NCI-H526 (cell line): ENCODE measurements at regions not wholly inside any gene's neighbourhood (a gene's known extent, or its start where the extent isn't known, plus 50 kb on each side); places are given as distances from the start of the nearest gene placed in this dataset.
"Not testable (repeated sequence)": the region's sequence is repeated elsewhere in the genome, so short reads cannot be mapped to it uniquely, and the experiment has no call there.

Experiments
- DNase-seq, 2 experiments: peaks; one replicate each; lab custom pipeline; 2025; lab: John Stamatoyannopoulos, UW

DNA sequence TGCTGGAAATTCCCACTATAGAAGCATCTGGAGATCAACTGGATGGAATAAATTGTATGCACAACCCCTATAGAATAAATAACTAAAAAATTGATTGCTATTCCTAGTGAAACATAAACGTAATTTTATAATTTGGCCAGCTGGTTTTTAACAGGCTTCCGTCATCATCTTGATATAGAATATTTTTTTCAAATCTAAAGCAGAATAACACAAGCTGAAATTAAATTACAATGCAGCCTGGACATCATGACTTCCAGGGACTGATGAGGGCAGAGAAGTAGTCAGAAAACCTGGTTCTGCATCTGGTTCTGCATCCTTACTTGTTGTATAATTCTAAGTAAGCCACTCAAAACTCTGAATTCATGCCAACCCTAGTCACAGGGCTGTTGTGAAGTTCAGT is 146.1 kb downstream of the MEX3B start:
- no peak for DNase-seq

DNA sequence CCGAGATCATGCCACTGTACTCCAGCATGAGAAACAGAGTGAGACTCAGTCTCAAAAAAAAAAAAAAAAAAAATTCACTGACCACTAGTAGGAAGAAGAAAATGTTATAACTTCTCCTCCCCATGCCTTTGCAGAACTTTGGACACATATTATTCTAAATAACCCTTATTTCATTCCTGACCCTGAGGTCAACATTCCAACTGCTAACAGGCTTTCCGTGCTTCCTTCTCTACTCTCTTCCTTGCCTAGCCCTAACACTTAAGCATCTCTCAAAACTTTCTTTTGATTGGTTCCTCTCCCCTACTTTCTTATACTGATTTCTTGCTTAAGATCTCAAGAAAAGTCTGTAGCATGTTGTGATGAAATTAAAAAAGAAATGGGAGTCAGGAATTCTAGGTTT is 146.8 kb downstream of the MEX3B start:
- DNase-seq: no peak

DNA sequence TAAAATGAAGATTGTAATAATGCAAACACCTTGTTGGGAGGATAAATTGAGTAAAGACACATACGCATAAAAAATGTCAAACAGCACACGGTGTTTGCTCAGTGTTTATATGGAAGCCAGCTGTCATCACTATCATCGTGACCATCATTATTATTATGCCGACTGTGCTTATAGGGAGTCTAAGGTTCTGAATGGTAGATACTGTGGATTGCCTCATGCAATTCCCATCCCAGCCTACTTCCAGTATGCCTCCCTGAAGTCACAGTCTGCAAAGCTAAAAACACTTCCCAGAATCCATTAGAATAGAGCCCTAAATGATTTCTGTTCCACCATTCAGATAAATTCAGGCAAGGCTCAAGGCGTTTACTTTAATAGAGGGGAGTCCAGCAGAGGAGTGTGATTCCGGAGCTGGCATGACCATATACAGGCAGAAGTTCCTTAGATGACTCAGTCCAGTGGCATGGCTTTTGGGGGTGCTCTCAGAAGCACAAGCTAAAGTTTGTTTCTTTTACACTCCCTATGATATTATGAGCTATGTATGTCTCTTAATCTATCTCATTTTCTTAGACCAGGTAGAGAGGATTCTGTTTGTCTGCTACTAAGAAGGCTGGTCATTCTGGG is 148.7 kb downstream of the MEX3B start:
- no peak for DNase-seq

DNA sequence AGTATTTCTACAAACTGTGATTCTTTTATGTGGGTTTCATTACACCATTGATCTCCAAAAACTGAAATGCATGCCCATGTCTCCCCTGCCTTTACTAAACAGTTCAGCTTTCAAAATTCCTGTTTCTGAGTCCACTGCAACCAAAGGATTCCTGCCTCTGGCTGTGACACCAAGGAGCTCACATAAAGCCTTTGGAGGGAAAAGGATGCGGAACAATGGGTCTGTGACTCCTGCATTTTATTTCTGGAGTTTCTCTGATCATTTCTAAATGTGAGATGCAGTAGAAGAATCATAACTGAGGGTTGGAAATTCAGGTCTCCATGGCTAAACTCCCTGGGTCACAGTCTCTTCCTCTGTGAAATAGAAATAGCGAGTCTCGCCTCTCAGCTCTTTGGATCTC is 149.5 kb downstream of the MEX3B start:
- no peak for DNase-seq

DNA sequence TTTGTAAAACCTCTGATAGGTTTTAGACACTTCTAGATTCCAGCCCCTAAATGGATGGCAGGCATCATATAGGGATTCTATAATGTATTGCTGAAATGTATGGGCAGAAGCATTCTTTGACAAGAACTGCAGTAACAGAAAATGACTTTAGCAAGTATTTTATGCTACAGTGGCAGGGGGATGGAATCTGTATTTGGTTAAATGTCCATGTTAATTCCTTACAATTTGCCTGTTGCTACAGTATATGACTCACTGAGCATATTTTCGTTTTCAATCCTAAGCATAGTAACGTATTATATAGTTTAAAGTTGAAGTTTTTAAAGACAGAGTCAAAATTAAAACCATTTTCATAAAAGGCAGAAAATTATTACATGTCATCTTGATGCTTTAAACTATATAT is 150.1 kb downstream of the MEX3B start:
- no peak for DNase-seq

DNA sequence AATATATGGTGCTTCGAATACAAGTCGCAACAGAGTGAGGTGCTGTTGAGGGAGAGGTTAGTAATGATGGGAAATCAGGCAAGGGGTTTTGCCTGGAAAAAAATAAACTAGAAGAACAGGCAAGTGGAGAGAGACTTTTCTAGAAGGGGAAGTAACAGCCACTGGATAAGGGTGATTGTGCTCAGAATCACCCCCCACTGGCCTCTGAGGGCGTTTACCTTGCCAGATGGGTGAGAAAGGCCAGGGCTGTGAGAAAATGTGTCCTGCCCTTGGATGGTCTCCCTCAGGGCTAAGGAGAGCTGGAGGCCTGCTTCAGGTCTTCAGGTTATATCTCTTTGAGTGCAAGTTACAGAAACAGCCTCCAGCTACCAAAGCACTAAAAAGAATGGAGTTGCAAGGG is 151.8 kb downstream of the MEX3B start:
- no peak for DNase-seq

DNA sequence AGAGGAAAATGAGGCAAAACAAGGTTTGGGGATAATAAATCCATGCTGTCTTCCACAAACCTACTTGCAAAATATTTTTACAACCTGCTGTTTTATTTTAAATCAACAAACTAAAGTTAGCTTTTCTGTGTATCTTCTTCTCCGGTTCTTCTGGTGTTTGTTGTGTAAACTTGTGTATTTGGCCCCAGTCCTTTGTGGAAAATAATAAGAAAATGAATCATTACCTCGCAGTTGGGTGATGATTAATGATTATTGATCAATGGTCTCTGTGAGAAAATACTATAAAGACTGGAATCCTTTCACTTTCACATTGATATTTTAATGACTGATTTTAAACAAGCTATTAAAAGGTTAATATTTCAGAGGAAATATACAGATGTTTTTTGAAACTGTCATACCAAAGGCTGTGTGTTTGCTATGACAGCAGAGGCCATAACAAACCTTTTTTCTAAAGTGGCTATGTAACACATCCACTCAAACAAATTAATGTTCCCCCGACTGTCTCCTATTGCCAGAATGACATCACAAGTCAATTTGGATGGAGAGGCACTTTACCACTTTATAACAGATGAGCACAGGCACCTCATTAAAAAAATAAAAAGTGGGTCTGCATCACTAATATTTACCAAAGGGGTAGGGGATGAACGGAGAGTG is 152.5 kb downstream of the MEX3B start:
- no peak for DNase-seq

DNA sequence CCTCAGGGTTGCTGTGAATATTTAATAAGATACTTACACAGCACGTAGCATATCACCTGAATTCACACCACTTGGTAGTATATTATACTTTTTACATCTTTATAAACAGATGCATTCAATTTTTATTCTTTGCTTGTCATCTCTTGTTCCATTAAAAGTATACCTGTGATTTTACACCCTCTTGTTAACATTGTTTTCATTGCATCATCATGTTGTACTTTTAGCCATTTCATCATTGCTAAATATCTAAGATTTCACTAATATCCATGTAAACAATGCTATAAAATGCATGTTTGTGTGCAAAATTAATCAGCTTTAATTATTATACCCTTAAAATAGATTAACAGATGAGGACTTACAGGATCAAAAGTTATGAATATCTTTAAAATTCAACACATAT is 155.3 kb downstream of the MEX3B start:
- DNase-seq: no peak

DNA sequence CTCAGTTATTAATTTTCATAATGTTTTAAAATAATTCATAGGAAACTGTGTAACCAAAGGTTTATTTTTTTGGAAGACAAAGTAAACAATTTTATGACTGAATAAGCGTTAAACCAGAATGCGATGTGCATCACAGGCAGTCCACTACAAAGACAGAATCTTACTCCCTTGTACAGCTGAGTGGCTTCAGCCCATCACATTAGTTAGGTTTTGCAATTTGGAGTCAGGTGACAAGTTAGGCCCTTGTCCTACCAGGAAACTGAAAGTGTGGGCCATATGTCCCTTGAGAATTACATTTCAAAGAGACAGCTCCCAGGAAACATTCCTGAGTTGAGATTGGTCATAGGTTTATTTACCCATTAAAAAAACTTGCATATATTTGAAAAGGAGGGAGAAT is 156.3 kb downstream of the MEX3B start:
- DNase-seq: no peak

DNA sequence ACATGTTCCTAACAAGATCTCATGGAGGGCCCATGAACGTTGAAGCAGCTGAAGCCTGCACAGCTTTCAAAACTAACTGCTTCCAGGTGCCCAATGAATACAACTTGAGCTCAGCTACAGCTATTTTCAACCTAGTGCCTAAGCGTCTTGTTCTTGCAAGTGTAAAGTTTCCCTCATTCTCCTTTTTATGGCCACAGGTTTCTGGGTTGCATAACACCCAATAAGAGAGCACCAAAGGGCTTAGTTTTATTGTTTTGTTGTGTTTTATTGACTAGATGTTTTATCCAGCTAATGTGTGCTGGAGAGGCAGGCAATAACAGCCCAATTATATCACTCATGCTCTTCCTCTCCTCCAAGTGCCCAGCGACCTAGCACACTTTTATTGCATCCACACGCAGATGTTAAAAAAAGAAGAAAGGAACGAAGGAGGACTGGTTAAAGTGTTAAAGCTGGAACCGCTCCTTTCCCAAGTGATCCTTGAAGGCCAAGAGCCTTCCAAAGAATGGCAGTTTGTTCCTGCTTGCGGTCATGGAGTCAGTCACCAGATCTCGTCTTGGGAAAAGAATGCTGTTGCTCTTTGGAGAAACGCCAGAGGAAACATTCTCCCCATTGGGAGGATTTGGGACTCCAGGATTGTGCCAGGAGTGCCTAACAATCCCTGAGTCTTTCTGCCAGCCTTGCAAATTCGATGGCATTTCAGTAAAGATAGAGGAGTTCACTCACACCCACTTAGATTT is 156.9 kb downstream of the MEX3B start:
- DNase-seq: no peak

DNA sequence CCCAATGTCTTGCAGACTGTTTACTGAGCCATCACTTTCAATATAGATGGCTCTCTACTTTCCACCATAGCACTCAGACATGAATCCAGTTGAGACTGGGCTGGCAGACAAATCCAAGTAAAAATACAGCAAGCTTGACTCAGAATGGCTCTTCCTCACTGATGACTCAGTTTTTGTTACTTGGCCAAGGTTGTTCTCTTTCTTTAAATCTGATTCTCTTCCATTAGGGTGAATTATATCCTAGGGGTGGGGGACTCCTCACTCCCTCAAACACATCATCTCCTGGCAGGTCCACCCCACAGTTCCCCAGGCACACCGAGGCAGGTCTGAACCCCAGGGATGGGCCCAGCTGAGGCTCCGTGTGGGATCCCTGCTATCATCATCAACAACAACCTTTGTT is 157.9 kb downstream of the MEX3B start:
- no peak for DNase-seq

DNA sequence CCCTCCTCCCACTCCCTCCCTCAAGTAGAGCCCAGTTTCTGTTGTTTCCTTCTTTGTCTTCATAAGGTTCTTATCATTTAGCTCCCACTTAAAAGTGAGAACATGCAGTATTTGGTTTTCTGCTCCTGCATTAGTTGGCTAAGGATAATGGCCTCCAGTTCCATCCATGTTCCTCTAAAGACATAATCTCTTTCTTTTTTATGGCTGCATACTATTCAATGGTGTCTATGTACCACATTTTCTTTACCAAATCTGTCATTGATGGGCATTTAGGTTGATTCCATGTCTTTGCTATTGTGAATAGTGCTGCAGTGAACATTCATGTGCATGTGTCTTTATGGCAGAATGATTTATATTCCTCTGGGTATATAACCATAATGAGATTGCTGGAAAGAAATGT is 158.6 kb downstream of the MEX3B start:
- DNase-seq: not testable (repeated sequence)

DNA sequence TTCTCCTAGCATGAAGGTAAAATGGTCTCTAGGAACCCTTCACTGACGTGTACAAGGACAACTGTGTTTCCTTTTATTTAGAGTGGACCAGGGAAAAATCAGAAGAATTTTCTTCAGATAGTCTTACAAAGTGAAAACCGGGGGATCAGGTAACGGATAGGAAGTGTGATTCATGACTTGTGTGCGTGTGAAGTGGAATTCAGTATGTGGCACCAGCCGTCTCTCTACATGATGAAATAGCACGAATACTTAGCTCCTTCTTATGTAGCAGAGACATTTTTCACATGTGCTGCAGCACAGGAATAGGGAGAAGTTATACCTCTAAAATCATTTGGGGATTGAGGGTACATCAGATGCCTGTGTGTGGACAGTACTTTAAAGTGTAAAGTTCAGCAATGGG is 159.2 kb downstream of the MEX3B start:
- no peak for DNase-seq

DNA sequence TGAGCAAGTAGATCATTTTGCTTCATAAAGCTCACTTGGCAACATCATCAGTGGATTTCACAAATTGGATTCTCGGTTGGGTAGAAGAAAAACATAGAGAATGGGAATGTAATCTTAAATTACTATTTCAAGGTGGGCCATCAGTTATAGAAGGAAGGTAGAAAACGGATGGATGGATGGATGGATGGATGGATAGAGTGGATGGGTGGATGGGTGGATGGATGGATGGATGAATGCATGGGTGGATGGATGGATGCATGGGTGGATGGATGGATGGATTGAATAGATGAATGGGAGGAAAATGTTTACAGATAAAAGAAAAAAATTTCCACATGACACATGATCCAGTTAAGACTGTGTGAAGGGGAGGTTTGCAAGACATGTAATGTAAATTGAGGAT is 159.7 kb downstream of the MEX3B start:
- no peak for DNase-seq

DNA sequence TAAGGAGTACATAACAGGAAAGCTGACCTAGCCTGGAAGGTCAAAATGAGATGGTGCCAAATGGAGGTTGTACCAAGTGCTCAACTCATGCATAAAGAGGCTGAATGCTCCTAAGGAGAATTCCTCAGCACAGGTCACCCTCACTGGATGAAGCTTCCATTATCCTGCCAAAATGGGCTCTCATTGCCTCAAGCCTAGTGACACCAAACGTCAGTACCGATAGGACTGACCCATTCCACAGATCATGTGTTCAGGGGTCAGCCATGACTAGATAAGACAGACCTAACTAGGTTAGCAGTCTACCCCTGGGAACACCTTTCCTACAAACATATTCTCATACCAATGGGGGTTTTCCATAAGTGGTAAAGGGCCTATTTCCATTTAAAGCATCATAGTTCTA is 160.7 kb downstream of the MEX3B start:
- no peak for DNase-seq

DNA sequence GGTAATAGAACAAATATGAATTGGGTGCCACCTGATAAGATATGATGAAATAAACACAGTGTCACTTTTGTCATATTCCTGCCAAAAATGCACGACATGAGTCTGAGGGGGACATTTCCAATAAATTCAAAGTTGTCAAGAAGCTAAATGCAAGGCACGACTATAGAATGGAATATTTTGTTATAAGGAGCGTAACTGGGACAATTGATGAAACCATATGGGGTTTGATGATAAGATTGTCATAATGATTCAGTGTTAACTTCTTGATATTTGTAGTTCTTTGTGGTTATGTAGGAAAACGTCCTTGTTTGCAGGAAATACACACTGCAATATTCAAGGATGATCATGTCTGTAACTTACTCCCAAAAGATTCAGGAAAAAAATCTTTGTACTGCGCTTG is 163.3 kb downstream of the MEX3B start:
- no peak for DNase-seq

DNA sequence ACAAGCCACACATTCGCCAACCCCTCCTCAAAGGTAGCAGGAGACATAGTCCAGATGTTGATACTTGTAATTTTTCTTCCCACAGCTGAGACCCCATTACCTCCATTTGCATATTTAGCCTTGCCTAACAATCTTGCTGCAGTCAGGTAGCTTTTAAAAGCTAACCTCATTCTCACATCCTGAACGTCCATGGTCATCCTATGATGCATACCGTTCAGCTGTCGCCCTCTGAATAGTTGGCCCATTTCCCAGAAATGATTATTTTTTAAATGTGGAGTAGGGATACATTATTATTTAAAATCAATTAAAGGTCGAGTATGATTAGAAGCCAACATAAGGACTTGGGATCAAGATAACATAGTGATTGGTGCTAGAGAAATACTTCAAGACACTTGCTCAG is 165.0 kb downstream of the MEX3B start:
- DNase-seq: no peak

DNA sequence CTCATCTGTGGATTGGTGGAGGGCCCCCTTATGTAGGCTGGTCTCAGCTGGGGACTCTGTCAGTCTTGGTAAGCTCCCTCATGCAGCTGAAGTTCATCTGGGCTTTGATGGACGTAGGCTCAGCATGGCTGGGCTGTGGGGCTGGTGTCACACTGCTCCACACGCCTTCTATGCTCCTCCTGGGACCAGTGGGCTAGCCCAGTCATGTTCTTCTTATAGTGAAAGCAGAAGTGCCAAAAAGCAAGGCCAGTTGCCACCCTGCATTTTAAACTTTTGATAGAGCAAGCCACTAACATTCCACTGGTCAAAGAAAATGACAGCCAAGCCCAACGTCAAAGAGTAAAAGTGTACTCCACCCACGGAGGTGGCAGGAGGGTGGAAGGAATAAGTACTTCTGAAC is 165.5 kb downstream of the MEX3B start:
- no peak for DNase-seq

DNA sequence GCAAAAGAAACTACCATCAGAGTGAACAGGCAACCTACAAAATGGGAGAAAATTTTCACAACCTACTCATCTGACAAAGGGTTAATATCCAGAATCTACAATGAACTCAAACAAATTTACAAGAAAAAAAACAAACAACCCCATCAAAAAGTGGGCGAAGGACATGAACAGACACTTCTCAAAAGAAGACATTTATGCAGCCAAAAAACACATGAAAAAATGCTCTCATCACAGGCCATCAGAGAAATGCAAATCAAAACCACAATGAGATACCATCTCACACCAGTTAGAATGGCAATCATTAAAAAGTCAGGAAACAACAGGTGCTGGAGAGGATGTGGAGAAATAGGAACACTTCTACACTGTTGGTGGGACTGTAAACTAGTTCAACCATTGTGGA is 170.1 kb downstream of the MEX3B start:
- not testable (repeated sequence) for DNase-seq

DNA sequence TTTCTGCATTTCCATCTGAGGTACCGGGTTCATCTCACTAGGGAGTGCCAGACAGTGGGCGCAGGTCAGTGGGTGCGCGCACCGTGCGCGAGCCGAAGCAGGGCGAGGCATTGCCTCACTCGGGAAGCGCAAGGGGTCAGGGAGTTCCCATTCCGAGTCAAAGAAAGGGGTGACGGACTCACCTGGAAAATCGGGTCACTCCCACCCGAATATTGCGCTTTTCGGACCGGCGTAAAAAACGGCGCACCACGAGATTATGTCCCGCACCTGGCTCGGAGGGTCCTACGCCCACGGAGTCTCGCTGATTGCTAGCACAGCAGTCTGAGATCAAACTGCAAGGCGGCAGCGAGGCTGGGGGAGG is 175.1 kb downstream of the MEX3B start:
- not testable (repeated sequence) for DNase-seq

DNA sequence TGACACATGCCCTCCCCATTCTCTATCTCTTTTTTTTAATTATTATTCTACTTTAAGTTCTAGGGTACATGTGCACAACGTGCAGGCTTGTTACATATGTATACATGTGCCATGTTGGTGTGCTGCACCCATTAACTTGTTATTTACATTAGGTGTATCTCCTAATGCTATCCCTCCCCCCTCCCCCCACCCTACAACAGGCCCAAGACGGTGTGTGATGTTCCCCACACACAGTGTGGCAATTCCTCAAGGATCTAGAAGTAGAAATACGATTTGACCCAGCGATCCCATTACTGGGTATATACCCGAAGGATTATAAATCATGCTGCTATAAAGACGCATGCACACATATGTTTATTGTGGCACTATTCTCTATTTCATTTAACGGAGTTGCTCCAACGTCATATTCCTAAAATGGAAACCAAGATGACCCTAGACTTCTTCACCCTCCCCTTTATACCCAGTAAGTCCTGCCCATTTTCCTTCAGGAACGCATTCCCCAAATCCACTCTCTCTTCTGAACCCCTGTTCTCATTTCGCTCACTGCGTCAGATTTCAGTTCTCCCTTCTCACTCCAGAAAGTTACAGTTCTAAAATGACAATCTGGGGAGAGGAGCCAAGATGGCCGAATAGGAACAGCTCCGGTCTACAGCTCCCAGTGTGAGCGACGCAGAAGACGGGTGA is 175.6 kb downstream of the MEX3B start:
- DNase-seq: not testable (repeated sequence)

DNA sequence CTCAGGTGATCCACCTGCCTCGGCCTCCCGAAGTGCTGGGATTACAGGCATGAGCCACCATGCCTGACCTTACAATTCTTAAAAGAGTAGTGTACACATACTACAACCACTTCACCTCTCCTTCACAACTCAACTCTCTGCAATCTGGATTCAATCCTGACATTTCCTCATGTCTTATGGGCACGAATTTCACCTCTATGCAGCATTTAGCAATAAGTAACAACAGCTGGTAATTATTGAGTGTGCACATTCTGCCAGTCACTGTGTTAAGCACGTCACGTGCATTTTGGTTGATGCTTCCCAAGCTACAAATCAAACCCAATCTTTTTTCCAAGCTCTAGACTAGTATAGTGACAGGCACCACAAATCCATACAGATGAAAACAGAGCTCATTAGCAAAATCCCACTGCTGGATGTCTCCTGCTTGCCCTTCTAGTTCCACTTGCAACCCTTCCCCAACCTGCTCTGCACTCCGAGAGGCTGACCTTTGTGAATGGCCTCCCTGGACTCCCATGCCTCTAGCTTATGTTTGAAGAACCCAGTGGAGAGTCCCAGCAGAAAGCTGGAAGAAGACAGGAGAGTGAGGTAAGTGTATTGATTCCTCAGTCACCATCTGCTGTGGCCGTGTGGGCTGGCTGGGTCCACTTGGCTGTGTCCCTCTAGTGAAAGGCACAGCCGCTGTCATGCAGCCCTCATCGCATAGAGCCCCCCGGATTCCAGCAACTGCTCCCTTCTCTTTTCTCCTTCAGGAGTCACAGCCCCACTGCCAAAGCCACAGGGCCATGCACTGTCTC is 176.5 kb downstream of the MEX3B start:
- DNase-seq: no peak
